Mesothelial cell of epicardium (in vitro differentiated cells): ENCODE measurements at regions not wholly inside any gene's neighbourhood (a gene's known extent, or its start where the extent isn't known, plus 50 kb on each side); places are given as distances from the start of the nearest gene placed in this dataset.

Experiments used
- DNase-seq, 2 experiments: peaks; one replicate each; pipeline ENCODE4 v3.0.0; 2021; ENCODE audit warnings: low spot score in 2 of 2; ENCODE audit not compliant: unreplicated experiment in 2 of 2
- H3K27ac Mint-ChIP-seq: 2 replicates; pipeline ENCODE4 v1.8.0; 2021; ENCODE audit warnings: mixed read lengths
- H3K27me3 Mint-ChIP-seq: 2 replicates; pipeline ENCODE4 v1.8.0; 2021; ENCODE audit warnings: low read depth, mixed read lengths
- H3K36me3 Mint-ChIP-seq: 2 replicates; pipeline ENCODE4 v1.8.0; 2021; ENCODE audit warnings: mixed read lengths
- H3K4me1 Mint-ChIP-seq: 2 replicates; pipeline ENCODE4 v1.8.0; 2021; ENCODE audit warnings: mixed read lengths
- H3K4me3 Mint-ChIP-seq: 2 replicates; pipeline ENCODE4 v1.8.0; 2021; ENCODE audit warnings: mild to moderate bottlenecking, moderate library complexity, mixed read lengths
- H3K9me3 Mint-ChIP-seq: 2 replicates; pipeline ENCODE4 v1.8.0; 2021; ENCODE audit warnings: mixed read lengths
- CTCF ChIP-seq: fragments of 200-600 bp; sonication (generic); IDR thresholded peaks from one replicate; pipeline ENCODE4 v1.5.0; 2021; ENCODE audit warnings: antibody characterized with exemption; ENCODE audit not compliant: unreplicated experiment

GRCh38 chrX:39527025-39527424 is 570.7 kb downstream of the BCOR start:
- H3K9me3 Mint-ChIP-seq, result peaks cover 25% of the 10 kb centered on the region
- H3K4me3 Mint-ChIP-seq, result no peak overlapping the region
- H3K27ac Mint-ChIP-seq, result no peak overlapping the region
- DNase-seq, result no peak
- H3K36me3 Mint-ChIP-seq, result no peaks in the 10 kb centered on the region
- peaks cover 6% of the 10 kb centered on the region for H3K4me1 Mint-ChIP-seq
- no peaks in the 10 kb centered on the region for H3K27me3 Mint-ChIP-seq
- TF ChIP-seq CTCF, result no peak

- Mint-ChIP-seq H3K27ac (no peak overlapping the region), H3K36me3 (no peaks in the 10 kb centered on the region), H3K4me1 (peaks cover 3% of the 10 kb centered on the region), H3K27me3 (no peaks in the 10 kb centered on the region), H3K9me3 (peaks cover 23% of the 10 kb centered on the region), H3K4me3 (no peak overlapping the region)
- no peak for TF ChIP-seq CTCF
- no peak for DNase-seq
These were observed 569.4 kb downstream of the BCOR start for GRCh38 chrX:39528161-39528916.

- Mint-ChIP-seq H3K4me3 (no peak overlapping the region), H3K27me3 (peaks cover 12% of the 10 kb centered on the region), H3K27ac (no peak overlapping the region), H3K9me3 (peaks cover 20% of the 10 kb centered on the region), H3K36me3 (no peaks in the 10 kb centered on the region), H3K4me1 (peaks cover 2% of the 10 kb centered on the region)
- TF ChIP-seq CTCF, result no peak
- no peak for DNase-seq
These were observed 565.0 kb downstream of the BCOR start for GRCh38 chrX:39532761-39533160.

- no peak overlapping the region for H3K27ac Mint-ChIP-seq
- no peaks in the 10 kb centered on the region for H3K36me3 Mint-ChIP-seq
- DNase-seq, result no peak
- no peak for TF ChIP-seq CTCF
- H3K4me3 Mint-ChIP-seq, result no peak overlapping the region
- H3K27me3 Mint-ChIP-seq, result peaks cover 12% of the 10 kb centered on the region
- peaks cover 4% of the 10 kb centered on the region for H3K4me1 Mint-ChIP-seq
- peaks cover 25% of the 10 kb centered on the region for H3K9me3 Mint-ChIP-seq
These were observed 562.8 kb downstream of the BCOR start for GRCh38 chrX:39534949-39535348.

GRCh38 chrX:39536211-39536610 is 561.5 kb downstream of the BCOR start:
- Mint-ChIP-seq H3K36me3 (no peaks in the 10 kb centered on the region), H3K4me3 (no peak overlapping the region), H3K27me3 (peaks cover 12% of the 10 kb centered on the region), H3K9me3 (peaks cover 25% of the 10 kb centered on the region), H3K4me1 (peaks cover 4% of the 10 kb centered on the region), H3K27ac (no peak overlapping the region)
- no peak for DNase-seq
- TF ChIP-seq CTCF, result no peak
